Lung (tissue), 11 donors: ENCODE measurements at regions not wholly inside any gene's neighbourhood (a gene's known extent, or its start where the extent isn't known, plus 50 kb on each side); places are given as distances from the start of the nearest gene placed in this dataset.

Source experiments
- ATAC-seq: fragments of 200-7000 bp; cut with Tn5 transposase; one replicate; pipeline ENCODE4 v1.9.1; 2020; ENCODE audit warnings: moderate number of reproducible peaks; ENCODE audit not compliant: insufficient read depth, low FRiP score
- DNase-seq, 3 donors: peaks; one replicate each; pipeline ENCODE4 v3.0.0-alpha.2; 2013 to 2017
- H3K27ac ChIP-seq, 2 donors: one replicate each; pipeline ENCODE4 v1.5.1; 2013; ENCODE audit warnings: mild to moderate bottlenecking in 2 of 2, moderate library complexity in 2 of 2, control low read depth in 1 of 2, inconsistent platforms in 1 of 2, low read depth in 1 of 2, low read length in 1 of 2
- H3K27me3 ChIP-seq, 3 donors: one replicate each; pipeline ENCODE4 v1.5.1; 2013; ENCODE audit warnings: low read length in 2 of 3; ENCODE audit not compliant: control insufficient read depth in 3 of 3, insufficient read depth in 3 of 3
- H3K36me3 ChIP-seq, 4 donors: one replicate each; pipeline ENCODE4 v1.5.1; 2013; ENCODE audit warnings: low read length in 4 of 4, mild to moderate bottlenecking in 1 of 4, moderate library complexity in 1 of 4; ENCODE audit not compliant: control insufficient read depth in 4 of 4, insufficient read depth in 4 of 4
- H3K4me1 ChIP-seq, 5 donors: one replicate each; pipeline ENCODE4 v1.5.1; 2013; ENCODE audit warnings: low read length in 5 of 5, mild to moderate bottlenecking in 2 of 5, moderate library complexity in 1 of 5; ENCODE audit not compliant: control insufficient read depth in 5 of 5, insufficient read depth in 5 of 5
- H3K4me3 ChIP-seq: one replicate; pipeline ENCODE4 v1.5.1; 2013; ENCODE audit warnings: mild to moderate bottlenecking, control low read depth, moderate library complexity
- H3K9ac ChIP-seq, 2 donors: one replicate each; pipeline ENCODE4 v1.5.1; 2013; ENCODE audit warnings: low read length in 2 of 2, control low read depth in 1 of 2; ENCODE audit not compliant: insufficient read depth in 1 of 2
- H3K9me3 ChIP-seq, 4 donors: one replicate each; pipeline ENCODE4 v1.5.1; 2013; ENCODE audit warnings: low read length in 3 of 4, mild to moderate bottlenecking in 1 of 4, moderate library complexity in 1 of 4; ENCODE audit not compliant: control insufficient read depth in 4 of 4, insufficient read depth in 3 of 4
- WGBS, 2 donors: extraction: QIAGEN DNeasy Blood & Tissue Kit; methylation state at CpG; one replicate each; pipeline ENCODE4 v1.1.7; 2013; 5-methylcytosine and 5-hydroxymethylcytosine counted together
- TF ChIP-seq, protein P1 (sequence below): IDR thresholded peaks from 2 replicates; pipeline ENCODE4 v1.5.1; 2012; ENCODE audit warnings: mild to moderate bottlenecking; ENCODE audit errors: control extremely low read depth, extremely low read depth
- donor health status: control.
- donor health status: control.
- donor health status: Bipolar disorder and iron deficiency.
- donor health status: healthy.
- donor health status: DM: yes; HTN: yes; CAD: no.

DNA sequence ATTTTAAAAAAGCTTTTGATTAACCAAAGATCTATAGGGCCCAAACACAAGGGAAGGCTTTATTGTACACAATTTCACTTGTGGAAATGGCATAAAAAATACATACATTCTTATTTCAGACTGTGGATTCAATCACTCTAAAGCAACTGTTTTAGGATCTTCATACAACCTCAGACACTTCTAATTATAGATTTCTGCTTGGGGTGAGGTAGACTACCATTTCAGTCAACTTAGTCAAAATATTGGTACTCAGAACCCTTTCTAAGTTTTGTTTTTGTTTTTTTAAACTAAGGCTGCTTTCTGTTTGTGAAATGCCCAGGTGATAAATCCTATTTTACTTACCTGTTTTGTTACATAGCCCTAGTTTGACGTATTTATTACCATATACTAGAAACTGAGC lies 284.5 kb upstream of the RASA1 start:
- TF ChIP-seq, protein P1, sequence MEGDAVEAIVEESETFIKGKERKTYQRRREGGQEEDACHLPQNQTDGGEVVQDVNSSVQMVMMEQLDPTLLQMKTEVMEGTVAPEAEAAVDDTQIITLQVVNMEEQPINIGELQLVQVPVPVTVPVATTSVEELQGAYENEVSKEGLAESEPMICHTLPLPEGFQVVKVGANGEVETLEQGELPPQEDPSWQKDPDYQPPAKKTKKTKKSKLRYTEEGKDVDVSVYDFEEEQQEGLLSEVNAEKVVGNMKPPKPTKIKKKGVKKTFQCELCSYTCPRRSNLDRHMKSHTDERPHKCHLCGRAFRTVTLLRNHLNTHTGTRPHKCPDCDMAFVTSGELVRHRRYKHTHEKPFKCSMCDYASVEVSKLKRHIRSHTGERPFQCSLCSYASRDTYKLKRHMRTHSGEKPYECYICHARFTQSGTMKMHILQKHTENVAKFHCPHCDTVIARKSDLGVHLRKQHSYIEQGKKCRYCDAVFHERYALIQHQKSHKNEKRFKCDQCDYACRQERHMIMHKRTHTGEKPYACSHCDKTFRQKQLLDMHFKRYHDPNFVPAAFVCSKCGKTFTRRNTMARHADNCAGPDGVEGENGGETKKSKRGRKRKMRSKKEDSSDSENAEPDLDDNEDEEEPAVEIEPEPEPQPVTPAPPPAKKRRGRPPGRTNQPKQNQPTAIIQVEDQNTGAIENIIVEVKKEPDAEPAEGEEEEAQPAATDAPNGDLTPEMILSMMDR, result no peak
- Histone ChIP-seq H3K4me3 (no peak overlapping the region), H3K27ac (no peak overlapping the region), H3K27me3 (no peaks in the 10 kb centered on the region), H3K4me1 (no peaks in the 10 kb centered on the region), H3K9ac (no peak overlapping the region), H3K9me3 (no peaks in the 10 kb centered on the region), H3K36me3 (no peaks in the 10 kb centered on the region)
- 84 to 92% methylated on average over 1 of the region's 1 CpG for WGBS, 2 donors
- DNase-seq, result no peak
- no peak for ATAC-seq

DNA sequence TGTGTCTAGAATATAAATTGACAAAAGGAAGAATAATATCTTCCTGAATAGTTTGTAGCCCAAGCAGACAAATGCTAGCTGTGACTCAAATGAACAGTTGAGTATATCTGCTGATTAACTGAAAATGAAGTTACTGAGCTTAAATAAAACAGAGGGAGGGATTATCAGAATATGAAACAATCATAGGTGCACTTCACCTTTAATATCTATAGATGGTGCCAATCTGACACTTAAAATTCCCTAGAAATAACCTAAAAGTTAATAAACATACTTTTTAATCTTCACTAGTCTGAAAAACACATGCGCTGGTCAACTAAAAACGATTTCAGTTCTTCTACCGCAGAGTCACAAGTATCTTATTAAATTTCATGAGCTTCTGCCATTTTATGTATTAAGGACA lies 280.8 kb upstream of the RASA1 start:
- TF ChIP-seq, protein P1, result no peak
- H3K4me1 ChIP-seq, result no peaks in the 10 kb centered on the region
- DNase-seq, result no peak
- no peaks in the 10 kb centered on the region for H3K27me3 ChIP-seq
- H3K36me3 ChIP-seq, result no peaks in the 10 kb centered on the region
- ATAC-seq, result no peak
- H3K4me3 ChIP-seq, result no peak overlapping the region
- no peak overlapping the region for H3K9ac ChIP-seq
- no peak overlapping the region for H3K27ac ChIP-seq
- WGBS, 2 donors, result 92 to 96% methylated on average over 3 of the region's 3 CpGs
- no peaks in the 10 kb centered on the region for H3K9me3 ChIP-seq

DNA sequence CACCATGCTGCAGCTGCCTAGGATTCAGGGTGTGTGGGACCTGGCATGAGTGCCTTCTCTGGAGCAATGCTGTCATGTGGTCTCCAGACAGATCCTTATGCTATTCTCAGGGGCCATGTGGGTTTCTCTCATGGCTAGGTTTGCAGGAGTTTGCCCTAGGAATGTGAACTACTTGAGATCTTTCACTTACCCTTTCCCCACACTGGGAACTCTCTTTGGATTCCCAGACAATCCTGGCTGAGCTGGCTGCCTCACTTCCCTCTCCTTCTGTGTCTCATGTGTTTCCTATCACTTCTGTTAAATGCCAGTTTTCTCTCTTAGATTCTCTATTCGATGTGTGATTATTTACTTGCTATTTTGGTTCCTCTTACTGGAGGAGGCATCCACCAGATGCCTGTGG lies 270.2 kb upstream of the RASA1 start:
- DNase-seq (no peak), ATAC-seq (no peak)
- no peaks in the 10 kb centered on the region for H3K36me3 ChIP-seq
- H3K4me1 ChIP-seq, result peaks cover 0 to 4% (median 0%) of the 10 kb centered on the region in 5 donors
- H3K9ac ChIP-seq, result no peak overlapping the region
- H3K27me3 ChIP-seq, result no peaks in the 10 kb centered on the region
- TF ChIP-seq, protein P1, result no peak
- no peak overlapping the region for H3K27ac ChIP-seq
- H3K4me3 ChIP-seq, result no peak overlapping the region
- 36 to 50% methylated on average over 1 of the region's 1 CpG for WGBS, 2 donors
- H3K9me3 ChIP-seq, result peaks cover 0 to 3% (median 1%) of the 10 kb centered on the region in 4 donors

DNA sequence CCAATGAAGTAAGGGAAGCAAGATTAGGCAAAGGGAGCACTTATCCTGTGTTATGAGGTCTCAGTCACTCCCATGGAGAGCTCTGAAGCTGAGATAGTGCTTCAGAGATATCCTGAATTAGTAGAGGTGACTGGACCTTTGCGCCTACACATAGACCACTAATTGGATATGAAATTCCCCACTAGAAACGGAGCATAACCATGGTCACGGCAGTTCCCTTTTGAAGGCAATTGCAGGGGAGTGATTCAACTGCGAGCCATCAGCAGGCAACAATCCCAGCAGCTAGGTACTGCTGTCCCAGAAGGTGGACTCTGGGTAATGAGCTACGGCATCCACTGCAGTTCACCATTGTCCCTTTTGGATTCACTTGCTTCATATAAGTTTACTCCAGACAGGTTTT lies 267.7 kb upstream of the RASA1 start:
- H3K36me3 ChIP-seq, result no peaks in the 10 kb centered on the region
- ATAC-seq, result no peak
- no peaks in the 10 kb centered on the region for H3K27me3 ChIP-seq
- peaks cover 0 to 3% (median 0%) of the 10 kb centered on the region in 4 donors for H3K9me3 ChIP-seq
- no peak for DNase-seq
- no peak overlapping the region for H3K4me3 ChIP-seq
- peaks cover 0 to 7% (median 0%) of the 10 kb centered on the region in 5 donors for H3K4me1 ChIP-seq
- H3K9ac ChIP-seq, result no peak overlapping the region
- 91 to 96% methylated on average over 5 of the region's 5 CpGs for WGBS, 2 donors
- TF ChIP-seq, protein P1, result no peak
- no peak overlapping the region for H3K27ac ChIP-seq
